ENCODE measurements at regions not wholly inside any gene's neighbourhood (a gene's known extent, or its start where the extent isn't known, plus 50 kb on each side); places are given as distances from the start of the nearest gene placed in this dataset.

GRCh38 chr11:116404462-116404798, 368.4 kb downstream of the BUD13 start:
- TF ChIP-seq CTCF (IDR thresholded peaks at IDR 0.05): no peak
- TF ChIP-seq EP300 (IDR thresholded peaks at IDR 0.05): no peak
- TF ChIP-seq POLR2AphosphoS5 (IDR thresholded peaks at IDR 0.05): no peak

Data from suprapubic skin (tissue), 4 donors.